Activated CD8-positive, alpha-beta memory T cell treated with anti-CD3 and anti-CD28 coated beads, Interleukin-2, amount 50 U/mL, for 24 hours (primary cell): ENCODE measurements at regions not wholly inside any gene's neighbourhood (a gene's known extent, or its start where the extent isn't known, plus 50 kb on each side); places are given as distances from the start of the nearest gene placed in this dataset.
"Not testable (repeated sequence)": the region's sequence is repeated elsewhere in the genome, so short reads cannot be mapped to it uniquely, and the experiment has no call there.

Source experiments
- DNase-seq: peaks from one replicate; pipeline ENCODE4 v3.0.0-alpha.2; 2020; ENCODE audit errors: extremely low read depth

DNA sequence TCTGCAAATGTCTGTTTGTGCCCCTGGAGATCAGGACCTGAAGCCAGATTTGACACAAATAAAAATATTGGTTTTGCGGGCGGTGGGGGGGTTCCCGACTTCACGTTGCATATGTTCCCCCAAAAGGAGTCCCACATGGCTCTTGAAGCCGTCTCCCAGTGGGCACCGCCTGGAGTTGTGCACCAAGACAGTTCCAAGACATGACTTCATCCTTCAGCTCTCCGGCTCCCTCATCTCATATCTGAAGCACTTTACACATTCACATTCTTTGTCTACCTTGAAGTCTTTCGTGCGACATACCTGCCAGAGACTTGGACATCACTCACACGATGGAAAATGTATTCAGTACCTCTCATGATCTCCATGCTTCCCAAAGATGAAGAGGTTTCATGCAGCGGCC is 362.8 kb upstream of the FOXK1 start:
- no peak for DNase-seq

DNA sequence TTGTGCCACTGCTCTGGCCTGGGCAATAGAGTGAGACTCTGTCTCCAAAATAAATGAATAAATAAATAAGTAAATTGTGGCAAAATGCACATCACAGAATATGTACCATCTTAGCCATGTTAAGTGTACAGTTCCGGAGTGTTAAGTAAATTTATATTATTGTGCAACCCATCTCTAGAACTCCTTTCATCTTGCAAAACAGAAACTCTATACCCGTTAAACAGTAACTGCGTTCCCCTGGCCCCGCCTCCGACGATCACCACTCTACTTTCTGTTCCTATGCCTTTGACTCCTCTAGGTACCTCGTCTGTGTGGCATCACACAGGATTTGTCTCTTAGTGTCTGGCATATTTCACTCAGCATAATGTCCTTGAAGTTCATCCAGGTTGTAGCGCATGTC is 356.4 kb upstream of the FOXK1 start:
- no peak for DNase-seq

DNA sequence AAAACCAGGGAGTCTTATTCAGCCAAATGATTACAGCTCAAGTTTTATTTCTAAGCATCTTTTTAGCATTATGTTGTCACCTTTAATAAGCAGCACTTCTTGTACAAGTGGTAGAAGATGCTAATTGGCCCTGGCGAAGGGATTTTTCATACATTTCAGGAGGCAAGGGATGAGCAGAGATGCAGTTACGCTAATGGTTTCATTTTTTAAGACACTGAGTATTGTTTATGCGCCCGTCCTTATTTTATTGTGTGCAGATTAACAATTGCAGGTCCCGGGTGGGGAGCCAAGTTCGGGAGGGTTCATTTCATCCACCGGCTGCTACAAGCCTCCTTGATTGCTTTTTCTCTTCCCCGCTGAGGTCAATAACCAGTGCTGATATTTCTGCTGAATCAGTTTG is 350.4 kb upstream of the FOXK1 start:
- DNase-seq: no peak

DNA sequence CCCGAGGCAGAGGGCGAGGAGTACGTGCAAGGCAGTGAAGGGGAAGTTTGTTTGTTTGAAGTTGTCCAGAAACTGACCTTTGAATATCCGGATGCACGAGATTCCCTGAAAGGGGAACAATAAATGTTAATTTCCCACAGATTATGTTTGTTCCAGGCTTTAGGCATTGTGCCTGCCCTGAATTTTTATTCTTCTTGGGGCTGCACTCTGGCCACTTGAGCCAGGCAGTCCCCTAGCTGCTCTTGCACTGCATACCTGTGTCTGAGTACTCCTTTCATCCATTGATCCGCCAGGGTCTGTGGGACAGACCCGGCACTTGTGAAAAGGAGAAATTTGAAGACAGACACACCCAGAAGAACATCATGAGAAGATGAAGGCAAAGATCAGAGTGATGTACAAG is 343.5 kb upstream of the FOXK1 start:
- DNase-seq: no peak

DNA sequence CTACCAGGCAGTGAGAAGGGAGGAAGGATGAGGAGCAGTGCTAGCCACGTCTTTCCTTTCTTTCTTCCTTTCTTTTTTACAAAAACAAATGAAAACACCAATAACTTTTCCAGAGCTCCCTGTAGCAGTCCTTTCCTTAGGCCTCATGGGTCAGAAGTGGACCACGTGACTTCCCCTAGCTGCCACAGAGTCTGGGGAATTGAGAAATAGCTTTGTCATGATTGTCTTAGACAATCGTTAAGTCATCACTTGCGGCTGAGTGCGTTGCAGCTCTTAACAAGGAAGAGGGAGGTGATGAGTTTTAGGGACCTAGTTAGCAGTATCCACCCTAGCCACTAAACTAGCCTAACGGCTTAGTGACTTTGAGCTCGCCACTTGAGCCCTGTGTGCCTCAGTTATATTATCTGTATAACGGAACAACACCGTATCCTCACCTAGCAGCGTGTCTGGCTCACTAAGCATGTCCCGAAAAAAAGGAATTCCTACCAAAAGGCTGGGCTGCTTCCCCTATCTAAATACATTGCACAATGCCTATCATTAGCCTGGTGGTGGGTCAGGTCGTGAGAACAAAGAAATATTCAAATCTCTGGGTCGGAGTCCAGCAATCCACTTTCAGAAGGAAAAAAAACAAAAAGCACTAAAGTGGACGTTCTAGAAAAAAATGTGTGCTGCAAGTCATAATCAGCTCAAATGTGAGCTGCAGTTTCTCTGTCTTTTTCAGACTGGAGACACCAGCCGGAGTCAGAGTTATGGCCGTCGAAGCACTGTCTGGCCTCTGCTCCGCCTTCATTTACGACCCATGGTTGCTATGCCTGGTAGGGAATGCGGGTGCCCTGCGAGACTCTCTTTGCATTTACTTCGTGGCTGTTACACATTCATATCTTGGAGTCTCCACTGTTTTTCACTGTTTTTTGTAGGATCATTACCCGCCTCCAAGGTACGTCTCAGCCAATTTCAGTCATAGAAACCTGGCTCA is 338.5 kb upstream of the FOXK1 start:
- no peak for DNase-seq

DNA sequence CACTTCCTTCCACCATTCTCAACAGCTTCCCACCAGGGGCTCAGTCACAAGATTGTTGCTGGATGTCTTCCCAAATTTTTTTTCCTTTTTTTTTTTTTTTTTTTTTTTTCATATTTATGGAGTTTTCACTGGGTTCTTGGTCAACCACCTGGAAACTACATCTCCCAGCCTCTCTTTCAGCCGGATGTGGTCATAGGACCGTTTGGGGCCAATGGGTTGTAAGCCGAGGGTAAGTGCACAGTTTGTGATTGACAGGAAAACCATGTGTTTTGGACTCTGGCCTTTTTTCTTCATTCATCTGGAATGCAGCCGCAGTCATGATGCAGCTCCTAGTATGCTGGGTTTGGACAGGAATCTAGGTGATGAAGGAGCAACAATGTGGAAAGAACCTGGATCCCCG is 337.1 kb upstream of the FOXK1 start:
- DNase-seq: no peak

DNA sequence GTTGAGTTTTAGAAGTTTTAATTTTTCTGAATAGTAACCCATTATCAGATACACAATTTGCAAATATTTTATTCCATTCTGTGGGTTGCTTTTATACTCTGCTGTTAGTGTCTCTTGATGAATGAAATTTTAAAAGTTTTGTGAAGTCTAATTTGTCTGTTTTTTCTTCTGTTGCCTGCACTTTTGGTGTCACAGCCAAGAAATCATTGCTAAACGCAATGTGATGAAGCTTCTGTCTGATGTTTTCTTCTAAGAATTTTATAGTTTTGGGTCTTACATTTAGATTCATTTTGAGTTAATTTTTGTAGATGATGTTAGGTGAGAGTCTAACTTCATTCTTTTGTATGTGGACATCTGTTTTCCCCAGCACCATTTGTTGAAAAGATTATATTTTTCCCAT is 330.0 kb upstream of the FOXK1 start:
- no peak for DNase-seq

DNA sequence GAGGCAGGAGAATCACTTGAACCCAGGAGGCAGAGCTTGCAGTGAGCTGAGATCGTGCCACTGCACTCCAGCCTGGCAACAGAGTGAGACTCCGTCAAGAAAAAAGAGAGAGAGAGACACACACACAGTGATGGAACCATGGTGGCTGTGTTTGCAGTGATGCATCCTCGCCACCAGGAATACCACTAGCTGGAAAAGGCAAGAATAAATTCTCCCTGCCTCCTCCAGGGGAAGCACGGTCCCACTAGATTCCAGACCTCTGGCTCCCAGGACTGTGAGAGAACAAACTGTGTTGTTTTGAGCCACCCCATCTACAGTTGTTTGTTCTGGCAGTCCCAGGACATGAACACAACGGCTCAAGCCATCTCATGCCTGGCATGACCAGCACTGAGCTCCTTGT is 320.3 kb upstream of the FOXK1 start:
- no peak for DNase-seq

DNA sequence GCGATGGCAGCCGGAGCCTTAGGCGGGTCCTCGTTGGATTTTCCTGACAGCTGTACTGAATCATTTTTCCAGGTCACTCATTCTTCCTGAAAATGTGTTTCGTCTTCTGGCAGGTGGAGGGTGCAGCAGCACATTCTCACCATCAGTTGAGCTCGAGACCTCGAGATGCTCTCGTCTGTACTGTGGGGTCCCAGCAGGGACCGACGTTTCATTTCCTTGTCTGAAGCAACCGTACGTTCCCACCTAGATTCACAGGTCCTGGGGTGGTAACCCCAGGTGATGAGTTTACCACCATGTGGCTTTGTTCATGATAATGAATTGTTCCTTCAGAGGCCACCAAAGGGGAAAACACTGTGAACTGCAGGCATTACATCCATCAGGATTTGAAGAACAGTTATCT is 298.5 kb upstream of the FOXK1 start:
- no peak for DNase-seq

DNA sequence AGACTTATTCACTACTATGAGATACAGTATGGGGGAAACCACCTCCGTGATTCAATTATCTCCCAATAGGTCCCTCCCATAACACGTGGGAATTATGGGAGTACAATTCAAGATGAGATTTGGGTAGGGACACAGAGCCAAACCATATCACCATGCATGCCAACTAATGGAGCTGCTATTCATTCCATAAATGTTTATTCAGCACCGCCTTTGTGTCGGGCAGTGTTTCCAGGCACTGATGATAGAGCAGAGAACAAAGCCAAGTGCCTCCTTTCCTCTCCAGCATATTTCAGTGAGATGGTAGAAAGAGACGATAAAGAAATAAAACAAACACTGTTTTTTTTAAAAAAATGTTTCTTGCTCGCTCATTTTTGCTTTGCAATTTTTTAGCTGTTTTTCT is 295.9 kb upstream of the FOXK1 start:
- DNase-seq: no peak

DNA sequence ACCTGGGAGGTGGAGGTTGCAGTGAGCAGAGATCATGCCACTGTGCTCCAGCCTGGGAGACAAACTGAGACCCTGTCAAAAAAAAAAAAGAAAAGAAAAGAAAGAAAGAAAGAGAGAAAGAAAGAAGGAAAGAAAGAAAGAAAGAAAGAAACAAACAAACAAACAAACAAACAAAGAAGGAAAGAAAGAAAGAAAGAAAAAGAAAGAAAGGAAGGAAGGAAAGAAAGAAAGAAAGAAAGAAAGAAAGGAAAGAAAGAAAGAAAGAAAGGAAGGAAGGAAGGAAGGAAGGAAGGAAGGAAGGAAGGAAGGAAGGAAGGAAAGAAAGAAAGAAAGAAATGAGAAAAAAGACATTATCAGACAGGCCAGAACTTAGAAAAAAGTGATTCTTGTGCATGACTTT is 291.0 kb upstream of the FOXK1 start:
- DNase-seq: not testable (repeated sequence)

DNA sequence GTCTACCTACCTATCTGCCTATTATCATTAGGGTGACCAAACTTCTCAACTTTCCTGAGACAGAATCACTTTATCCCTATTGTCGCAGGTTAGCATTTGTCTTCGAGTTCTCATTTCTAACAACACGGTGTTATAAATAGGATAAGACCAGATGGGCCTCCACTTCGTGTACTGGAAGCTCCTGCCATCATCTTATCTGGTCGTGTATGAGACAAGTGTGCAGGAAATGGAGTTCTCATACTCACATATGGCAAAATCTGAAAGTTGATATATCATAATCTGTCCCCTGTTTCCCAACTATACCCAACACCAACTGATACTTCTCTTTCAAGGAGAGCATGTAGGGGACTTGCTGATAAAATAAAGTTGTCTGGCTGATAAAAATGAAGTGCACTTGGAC is 287.4 kb upstream of the FOXK1 start:
- no peak for DNase-seq

DNA sequence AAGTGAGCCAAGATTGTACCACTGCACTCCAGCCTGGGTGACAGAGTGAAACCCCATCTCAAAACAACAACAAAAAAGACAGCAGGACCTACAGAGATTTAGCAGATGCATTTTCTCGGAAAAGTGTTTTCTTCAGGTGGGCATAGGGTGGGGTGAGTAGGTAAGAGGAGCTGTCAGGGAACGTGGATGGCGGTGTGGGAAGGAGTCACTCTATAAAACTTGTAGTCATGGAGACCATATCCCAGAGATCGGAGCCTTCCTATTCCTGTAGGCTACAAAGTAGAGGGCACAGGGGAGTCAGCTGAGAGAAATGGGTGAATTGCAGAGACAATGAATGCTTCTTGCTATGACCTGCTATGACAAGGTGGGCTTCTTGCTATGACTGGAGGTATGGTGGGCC is 283.0 kb upstream of the FOXK1 start:
- no peak for DNase-seq

DNA sequence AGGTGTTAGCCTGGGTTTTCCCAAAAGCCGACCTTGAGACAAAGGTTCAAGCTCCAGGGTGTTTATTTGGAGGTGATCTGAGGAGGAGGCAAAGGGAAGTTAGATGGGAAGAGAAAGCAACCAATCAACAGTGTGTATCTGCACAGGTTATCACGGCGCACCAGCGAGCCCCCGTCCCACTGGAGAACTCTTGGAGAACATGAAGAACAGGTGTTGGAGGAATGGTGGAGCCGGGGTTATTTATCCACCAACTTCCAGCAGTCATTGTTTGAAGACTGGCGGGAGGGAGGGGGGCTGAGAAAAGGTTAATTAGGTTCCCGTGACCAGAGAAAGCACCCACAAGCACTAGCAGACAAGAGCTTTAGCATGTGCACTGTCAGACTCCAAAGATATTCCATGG is 282.5 kb upstream of the FOXK1 start:
- no peak for DNase-seq

DNA sequence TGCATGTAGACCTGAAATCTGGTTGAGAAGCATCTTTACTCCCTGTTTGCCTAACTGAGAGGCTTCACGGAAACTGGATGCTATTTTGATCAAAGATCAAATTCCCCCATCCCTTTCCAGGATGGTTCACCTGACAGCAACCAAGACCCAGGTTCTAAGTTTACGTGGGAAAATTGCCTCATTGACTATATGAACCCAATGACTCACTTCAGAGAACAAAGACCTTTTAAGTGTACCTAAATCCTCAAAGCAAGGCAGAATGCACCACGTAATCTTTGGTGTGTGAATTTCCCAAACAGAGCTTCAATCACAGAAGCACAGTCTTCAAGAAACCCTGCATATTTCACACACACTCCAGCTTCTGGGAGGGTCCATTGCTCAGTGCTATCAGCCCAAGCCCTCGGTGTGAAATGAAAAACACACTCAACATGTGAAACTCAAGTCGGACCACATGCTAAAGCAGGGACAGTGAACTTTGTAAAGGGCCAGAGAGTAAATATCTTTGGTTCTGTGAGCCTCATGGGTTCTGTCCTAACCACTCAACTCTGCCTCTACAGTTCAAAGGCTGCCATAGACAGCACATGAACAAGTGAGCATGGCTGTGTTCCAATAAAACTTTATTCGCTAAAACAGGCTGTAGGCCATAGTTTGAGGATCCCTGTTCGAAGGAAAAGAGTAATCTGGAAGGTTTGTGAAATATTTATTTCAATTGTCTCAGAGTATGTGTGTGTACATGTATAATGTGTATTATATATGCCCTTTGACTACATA is 275.6 kb upstream of the FOXK1 start:
- no peak for DNase-seq

DNA sequence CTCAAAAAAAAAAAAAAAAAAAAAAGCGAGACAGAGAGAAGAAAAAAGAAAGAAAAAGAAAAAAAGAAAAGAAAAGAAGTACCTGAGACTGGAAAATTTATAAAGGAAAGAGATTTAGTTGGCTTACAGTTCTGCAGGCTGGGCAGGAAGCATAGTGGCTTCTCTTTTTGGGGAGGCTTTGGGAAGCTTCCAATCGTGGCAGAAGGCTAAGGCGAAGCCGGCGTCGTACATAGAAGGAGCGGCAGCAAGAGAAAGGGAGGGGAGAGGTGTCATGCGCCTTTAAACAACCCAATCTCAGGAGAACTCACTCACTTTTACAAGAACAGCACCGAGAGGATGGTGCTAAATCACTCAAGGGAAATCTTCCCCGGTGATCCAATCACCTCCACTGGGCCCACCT is 272.1 kb upstream of the FOXK1 start:
- no peak for DNase-seq

DNA sequence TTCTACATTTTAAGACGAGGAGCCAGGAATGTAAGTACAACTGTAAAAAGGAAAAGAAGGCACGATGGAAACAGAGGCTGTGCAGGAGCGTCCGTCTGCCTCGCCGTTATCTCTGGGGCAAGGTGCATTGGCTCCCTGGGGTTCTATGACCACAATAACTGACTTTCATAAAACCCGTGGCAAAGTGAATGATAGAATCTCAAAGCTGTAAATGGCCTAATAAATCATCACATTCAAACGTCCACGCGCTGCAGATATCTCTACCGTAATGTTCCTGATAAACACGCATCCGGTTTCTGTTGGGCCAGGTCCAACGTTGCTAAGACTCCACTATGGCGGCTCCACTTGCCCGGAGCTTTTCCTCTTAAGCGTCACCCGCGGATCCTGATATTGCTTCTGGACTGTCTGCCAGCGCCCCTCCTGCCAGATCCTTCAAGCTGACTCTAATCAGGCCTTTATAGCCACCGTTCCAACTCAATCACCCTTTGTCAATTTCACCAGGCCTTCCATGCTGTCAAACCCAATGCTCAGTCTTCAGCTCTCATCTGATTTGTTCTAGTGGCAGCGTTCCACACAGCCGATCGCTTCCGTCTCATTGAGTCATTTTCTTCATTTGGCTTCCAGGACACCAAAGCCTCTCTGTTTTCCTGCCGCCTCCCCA is 265.6 kb upstream of the FOXK1 start:
- DNase-seq: no peak

DNA sequence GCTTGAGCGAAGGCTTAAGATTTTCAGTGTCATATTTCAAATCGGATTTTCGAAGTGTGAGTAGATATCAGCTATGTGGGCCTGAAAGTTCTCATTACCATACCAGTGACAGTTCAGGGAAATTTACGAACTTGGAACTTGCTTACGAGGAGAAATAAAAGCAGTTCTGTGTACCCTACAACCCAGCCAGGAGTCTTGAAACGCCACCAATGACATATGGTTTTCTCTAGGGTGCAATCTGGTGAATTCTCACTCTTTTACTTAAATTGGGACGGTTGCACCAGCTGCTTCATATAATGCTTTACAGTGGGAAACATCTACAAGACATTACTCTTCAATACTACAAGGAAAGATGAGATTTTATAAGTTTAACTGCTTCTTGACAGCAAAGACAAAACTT is 253.6 kb upstream of the FOXK1 start:
- DNase-seq: no peak

DNA sequence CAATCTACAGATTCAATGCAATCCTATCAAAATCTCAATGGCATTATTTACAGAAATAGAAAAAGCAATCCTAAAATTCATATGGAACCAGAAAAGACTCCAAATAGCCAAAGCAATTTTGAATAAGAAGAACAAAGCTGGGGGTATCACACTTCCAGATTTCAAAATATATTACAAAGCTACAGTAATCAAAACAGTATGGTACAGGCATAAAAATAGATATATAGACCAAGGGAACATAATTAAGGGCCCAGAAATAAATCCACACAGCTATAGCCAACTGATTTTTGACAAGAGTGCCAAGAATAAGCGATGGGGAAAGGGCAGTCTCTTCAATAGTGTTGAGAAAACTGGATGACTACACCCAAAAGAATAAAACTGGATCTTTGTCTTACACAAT is 251.9 kb upstream of the FOXK1 start:
- no peak for DNase-seq

DNA sequence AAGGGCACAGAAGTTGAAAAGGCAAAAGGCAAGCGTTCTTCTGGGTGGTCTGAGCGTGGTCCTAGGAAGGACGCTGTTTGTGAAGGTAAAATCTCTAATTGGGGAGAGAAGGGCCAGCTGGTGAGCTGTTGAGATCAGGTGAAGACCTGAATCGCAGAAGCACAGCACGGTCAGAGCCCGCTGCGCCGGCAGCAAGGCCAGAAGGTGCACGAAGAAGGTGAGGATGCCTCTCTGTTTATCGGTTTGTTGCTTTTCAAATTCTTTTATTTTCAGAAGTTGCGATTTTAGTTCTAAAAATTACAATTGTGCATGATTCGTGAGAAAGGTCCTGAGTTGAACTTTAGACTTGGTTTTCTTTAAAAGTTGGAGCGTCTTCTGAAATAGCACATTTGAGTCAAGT is 247.8 kb upstream of the FOXK1 start:
- no peak for DNase-seq

DNA sequence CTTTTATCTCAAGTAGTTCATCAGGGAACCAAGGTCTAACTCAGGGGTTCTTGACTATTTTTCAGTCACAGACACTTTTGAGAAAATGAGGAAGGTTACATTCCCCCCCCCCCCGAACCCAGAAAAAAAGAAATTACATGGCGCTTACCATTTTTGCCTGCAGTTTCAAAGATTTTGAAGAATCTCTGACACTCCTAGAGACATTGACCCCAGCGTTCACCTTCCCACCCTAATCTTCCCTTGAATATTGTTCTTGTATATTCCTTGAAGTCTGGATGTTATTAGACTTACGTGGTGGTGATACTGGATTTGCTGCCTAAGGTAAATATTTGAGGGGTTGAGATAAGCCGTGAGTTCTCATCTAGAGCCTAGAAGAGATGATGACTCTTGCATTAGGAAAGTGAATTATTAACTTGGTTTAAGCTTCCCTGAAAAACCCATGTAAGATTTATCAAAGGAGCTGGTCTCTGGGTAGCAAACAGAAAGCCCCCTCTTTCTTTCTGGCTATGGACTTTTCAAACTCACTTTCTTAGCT is 245.7 kb upstream of the FOXK1 start:
- no peak for DNase-seq

DNA sequence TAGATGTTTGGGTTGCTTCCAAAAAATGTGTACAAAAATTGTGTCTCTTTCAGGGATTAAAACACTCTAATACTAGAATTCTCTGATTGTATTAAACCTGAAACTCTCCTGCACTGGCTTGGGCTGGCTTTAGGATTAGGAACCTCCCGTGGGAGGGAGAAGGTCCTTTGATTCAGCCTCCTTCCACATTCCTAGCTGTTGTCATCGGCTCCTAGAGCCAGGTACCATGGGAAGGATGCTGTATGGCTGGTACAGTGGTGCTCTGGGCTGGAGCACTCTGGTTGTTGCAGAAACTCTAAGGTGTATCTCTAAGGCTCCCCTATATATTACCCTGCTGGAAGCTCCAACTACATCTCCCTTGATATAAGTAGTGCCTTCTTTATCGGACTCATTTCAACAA is 245.2 kb upstream of the FOXK1 start:
- DNase-seq: no peak
